HL-60 (cell line): ENCODE measurements at regions not wholly inside any gene's neighbourhood (a gene's known extent, or its start where the extent isn't known, plus 50 kb on each side); places are given as distances from the start of the nearest gene placed in this dataset.

Experiments used
- DNase-seq, 2 experiments: peaks; one replicate each; pipeline ENCODE4 v3.0.0-alpha.2; 2010 to 2020; ENCODE audit warnings: low read depth in 1 of 2, low spot score in 1 of 2
- H3K27ac ChIP-seq: fragments of 250-450 bp; sonication (Bioruptor Pico); replicated peaks from 2 replicates; pipeline ENCODE4 v1.5.1; 2020; ENCODE audit warnings: mild to moderate bottlenecking, moderate library complexity
- H3K27me3 ChIP-seq: fragments of 250-450 bp; sonication (Bioruptor Pico); 2 replicates; pipeline ENCODE4 v1.5.1; 2021; ENCODE audit warnings: mild to moderate bottlenecking, moderate library complexity; ENCODE audit not compliant: insufficient read depth, poor library complexity, severe bottlenecking
- H3K4me3 ChIP-seq: replicated peaks from 2 replicates; pipeline ENCODE4 v1.5.1; 2011; ENCODE audit warnings: mild to moderate bottlenecking, control low read depth, low read length; ENCODE audit not compliant: insufficient read depth
- GABPA ChIP-seq: IDR thresholded peaks from 2 replicates; pipeline ENCODE4 v1.6.1; 2012; ENCODE audit warnings: low read depth
- POLR2AphosphoS5 ChIP-seq: IDR thresholded peaks from 2 replicates; pipeline ENCODE4 v1.6.1; 2012; ENCODE audit warnings: low read depth
- REST ChIP-seq: IDR thresholded peaks from 2 replicates; pipeline ENCODE4 v1.6.1; 2012; ENCODE audit warnings: low read depth; ENCODE audit not compliant: insufficient replicate concordance
- SPI1 ChIP-seq: IDR thresholded peaks from 2 replicates; pipeline ENCODE4 v1.6.1; 2012; ENCODE audit warnings: low read depth, mild to moderate bottlenecking, borderline replicate concordance
- TF ChIP-seq, protein P1 (sequence below): IDR thresholded peaks from one replicate; pipeline ENCODE4 v1.5.1; 2011; ENCODE audit warnings: low read length, control low read depth, inconsistent platforms; ENCODE audit not compliant: insufficient read depth

GRCh38 chr9:88303721-88304451 lies 84.4 kb upstream of the SPIN1 start:
- Histone ChIP-seq H3K4me3 (no peak overlapping the region), H3K27ac (no peak overlapping the region), H3K27me3 (no peaks in the 10 kb centered on the region)
- DNase-seq, result no peak
- no peak for TF ChIP-seq POLR2AphosphoS5
- TF ChIP-seq, protein P1, sequence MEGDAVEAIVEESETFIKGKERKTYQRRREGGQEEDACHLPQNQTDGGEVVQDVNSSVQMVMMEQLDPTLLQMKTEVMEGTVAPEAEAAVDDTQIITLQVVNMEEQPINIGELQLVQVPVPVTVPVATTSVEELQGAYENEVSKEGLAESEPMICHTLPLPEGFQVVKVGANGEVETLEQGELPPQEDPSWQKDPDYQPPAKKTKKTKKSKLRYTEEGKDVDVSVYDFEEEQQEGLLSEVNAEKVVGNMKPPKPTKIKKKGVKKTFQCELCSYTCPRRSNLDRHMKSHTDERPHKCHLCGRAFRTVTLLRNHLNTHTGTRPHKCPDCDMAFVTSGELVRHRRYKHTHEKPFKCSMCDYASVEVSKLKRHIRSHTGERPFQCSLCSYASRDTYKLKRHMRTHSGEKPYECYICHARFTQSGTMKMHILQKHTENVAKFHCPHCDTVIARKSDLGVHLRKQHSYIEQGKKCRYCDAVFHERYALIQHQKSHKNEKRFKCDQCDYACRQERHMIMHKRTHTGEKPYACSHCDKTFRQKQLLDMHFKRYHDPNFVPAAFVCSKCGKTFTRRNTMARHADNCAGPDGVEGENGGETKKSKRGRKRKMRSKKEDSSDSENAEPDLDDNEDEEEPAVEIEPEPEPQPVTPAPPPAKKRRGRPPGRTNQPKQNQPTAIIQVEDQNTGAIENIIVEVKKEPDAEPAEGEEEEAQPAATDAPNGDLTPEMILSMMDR, result no peak
- no peak for TF ChIP-seq REST
- no peak for TF ChIP-seq GABPA
- TF ChIP-seq SPI1, result no peak

- no peak overlapping the region for H3K4me3 ChIP-seq
- TF ChIP-seq, protein P1, result no peak
- TF ChIP-seq POLR2AphosphoS5 (no peak), REST (no peak), SPI1 (no peak), GABPA (no peak)
- no peak for DNase-seq
- H3K27me3 ChIP-seq, result no peaks in the 10 kb centered on the region
- H3K27ac ChIP-seq, result no peak overlapping the region
Measured at GRCh38 chr9:88302579-88303324, 85.5 kb upstream of the SPIN1 start.

DNA sequence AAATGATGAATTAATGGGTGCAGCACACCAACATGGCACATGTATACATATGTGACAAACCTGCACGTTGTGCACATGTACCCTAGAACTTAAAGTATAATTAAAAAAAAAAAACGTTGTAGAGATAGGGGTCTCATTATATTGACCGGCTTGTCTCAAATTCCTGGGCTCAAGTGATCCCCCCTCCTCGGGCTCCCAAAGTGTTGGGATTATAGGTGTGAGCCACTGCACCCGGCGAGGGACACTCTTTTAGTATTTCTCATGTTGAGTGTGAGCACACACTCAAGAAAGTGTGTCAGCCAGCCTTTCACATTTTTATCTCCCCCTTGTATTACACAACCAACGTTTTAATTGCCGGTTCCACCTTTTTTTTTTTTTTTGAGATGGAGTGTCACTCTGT lies 87.7 kb upstream of the SPIN1 start:
- no peak for DNase-seq
- no peaks in the 10 kb centered on the region for H3K27me3 ChIP-seq
- H3K4me3 ChIP-seq, result no peak overlapping the region
- no peak overlapping the region for H3K27ac ChIP-seq
- no peak for TF ChIP-seq SPI1
- TF ChIP-seq POLR2AphosphoS5, result no peak
- TF ChIP-seq GABPA, result no peak
- TF ChIP-seq, protein P1, result no peak
- TF ChIP-seq REST, result no peak
